ENCODE measurements at regions not wholly inside any gene's neighbourhood (a gene's known extent, or its start where the extent isn't known, plus 50 kb on each side); places are given as distances from the start of the nearest gene placed in this dataset.

GRCh38 chr5:158545949-158546530 lies 553.7 kb downstream of the EBF1 start:
- TF ChIP-seq CTCF (IDR thresholded peaks at IDR 0.05; ENCODE audit: borderline replicate concordance, extremely low read depth, low read length, poor library complexity, severe bottlenecking) (no peak), EZH2 (IDR thresholded peaks at IDR 0.05; ENCODE audit: borderline replicate concordance, low read depth, low read length, severe bottlenecking) (no peak)
